ENCODE measurements at regions not wholly inside any gene's neighbourhood (a gene's known extent, or its start where the extent isn't known, plus 50 kb on each side); places are given as distances from the start of the nearest gene placed in this dataset.
"Not testable (repeated sequence)": the region's sequence is repeated elsewhere in the genome, so short reads cannot be mapped to it uniquely, and the experiment has no call there.

GRCh38 chr6:110558575-110558974, 82.2 kb upstream of the SLC22A16 start:
- no peak for DNase-seq

- no peak for DNase-seq
Observed at GRCh38 chr6:110557199-110557598, 80.8 kb upstream of the SLC22A16 start.

GRCh38 chr6:110556317-110557110, 80.1 kb upstream of the SLC22A16 start:
- no peak for DNase-seq

GRCh38 chr6:110554966-110555460, 78.6 kb upstream of the SLC22A16 start:
- no peak for DNase-seq

- DNase-seq = no peak
Observed at GRCh38 chr6:110554441-110554840, 78.0 kb upstream of the SLC22A16 start.

- no peak for DNase-seq
Observed at GRCh38 chr6:110552901-110553641, 76.7 kb upstream of the SLC22A16 start.

- no peak for DNase-seq
Observed at GRCh38 chr6:110552076-110552475, 75.7 kb upstream of the SLC22A16 start.

GRCh38 chr6:110551088-110551487, 74.7 kb upstream of the SLC22A16 start:
- DNase-seq = no peak

- DNase-seq = no peak
Observed at GRCh38 chr6:110550353-110550752, 73.9 kb upstream of the SLC22A16 start.

GRCh38 chr6:110549277-110549676, 72.9 kb upstream of the SLC22A16 start:
- DNase-seq = no peak

- DNase-seq = no peak
Observed at GRCh38 chr6:110548110-110548847, 71.9 kb upstream of the SLC22A16 start.

- no peak for DNase-seq
Observed at GRCh38 chr6:110547266-110547964, 71.0 kb upstream of the SLC22A16 start.

- DNase-seq = no peak
Observed at GRCh38 chr6:110545081-110545872, 68.9 kb upstream of the SLC22A16 start.

GRCh38 chr6:110544472-110544871, 68.1 kb upstream of the SLC22A16 start:
- no peak for DNase-seq

- no peak for DNase-seq
Observed at GRCh38 chr6:110543106-110543505, 66.7 kb upstream of the SLC22A16 start.

GRCh38 chr6:110542311-110543024, 66.1 kb upstream of the SLC22A16 start:
- DNase-seq = no peak

- DNase-seq = no peak
Observed at GRCh38 chr6:110541701-110542309, 65.4 kb upstream of the SLC22A16 start.

- not testable (repeated sequence) for DNase-seq
Observed at GRCh38 chr6:110539277-110540019, 63.0 kb upstream of the SLC22A16 start.

GRCh38 chr6:110538416-110539160, 62.2 kb upstream of the SLC22A16 start:
- no peak for DNase-seq

Measured in NCI-H1092 treated with DMSO at 0.1 percent for 48 hours (cell line).